ENCODE measurements at regions not wholly inside any gene's neighbourhood (a gene's known extent, or its start where the extent isn't known, plus 50 kb on each side); places are given as distances from the start of the nearest gene placed in this dataset.

GRCh38 chr20:51119914-51120313 lies 97.0 kb upstream of the KCNG1 start:
- no peak for TF ChIP-seq CTCF (IDR thresholded peaks at IDR 0.05; ENCODE audit: low read length)
- no peak for TF ChIP-seq EZH2phosphoT487 (IDR thresholded peaks at IDR 0.05; ENCODE audit: low read length)
